Esophagus squamous epithelium (tissue), 5 donors: ENCODE measurements at regions not wholly inside any gene's neighbourhood (a gene's known extent, or its start where the extent isn't known, plus 50 kb on each side); places are given as distances from the start of the nearest gene placed in this dataset.

ENCODE experiments used
- DNase-seq: peaks from one replicate; lab custom pipeline; 2025; lab: John Stamatoyannopoulos, UW
- H3K27ac ChIP-seq, 4 donors: fragments of 200-600 bp; sonication (generic); one replicate each; pipeline ENCODE4 v1.5.1; 2016 to 2019; ENCODE audit warnings: mild to moderate bottlenecking in 1 of 4
- H3K27me3 ChIP-seq, 4 donors: fragments of 200-600 bp; sonication (generic); 1 replicate in 3 of 4; 2 replicates in 1 of 4; pipeline versions ENCODE4 v1.5.1 to v1.6.0; 2017 to 2021; ENCODE audit warnings: antibody characterized with exemption in 1 of 4
- H3K36me3 ChIP-seq, 3 donors: fragments of 200-600 bp; sonication (generic); one replicate each; pipeline ENCODE4 v1.5.1; 2016 to 2019
- H3K4me1 ChIP-seq, 3 donors: fragments of 200-600 bp; sonication (generic); one replicate each; pipeline ENCODE4 v1.5.1; 2017 to 2019
- H3K4me3 ChIP-seq, 4 donors: fragments of 200-600 bp; sonication (generic); 1 replicate in 3 of 4; 2 replicates in 1 of 4; pipeline ENCODE4 v1.5.1; 2016 to 2019; ENCODE audit warnings: mild to moderate bottlenecking in 2 of 4, moderate library complexity in 1 of 4
- H3K9me3 ChIP-seq, 3 donors: fragments of 200-600 bp; sonication (generic); one replicate each; pipeline ENCODE4 v1.5.1; 2016 to 2019
- CTCF ChIP-seq, 6 experiments: fragments of 450-650 bp in 4 of 6; fragments of 200-600 bp in 2 of 6; sonication (generic) in 2 of 6; IDR thresholded peaks; one replicate each; pipeline ENCODE4 v1.5.1; 2016 to 2019; ENCODE audit warnings: antibody characterized with exemption in 6 of 6, mild to moderate bottlenecking in 4 of 6, moderate library complexity in 4 of 6
- POLR2A ChIP-seq, 4 donors: fragments of 450-650 bp; IDR thresholded peaks; one replicate each; pipeline ENCODE4 v1.6.1; 2017; ENCODE audit warnings: antibody characterized with exemption in 4 of 4, mild to moderate bottlenecking in 4 of 4, moderate library complexity in 3 of 4
- WGBS, 2 donors: methylation state at CpG; one replicate each; pipeline ENCODE4 v1.1.5; 2018; 5-methylcytosine and 5-hydroxymethylcytosine counted together
- intact Hi-C: fragments of 100-400 bp; cut with DNase I; formaldehyde crosslinking; loops from one replicate; pipeline ENCODE4 v1.15.0; 2022
- donor health status: DM: yes; HTN: yes; CAD: no.

GRCh38 chr18:40415176-40415791 lies 1539.8 kb upstream of the PIK3C3 start:
- WGBS, 2 donors = 58 to 59% methylated on average over 3 of the region's 3 CpGs
- H3K9me3 ChIP-seq = no peaks in the 10 kb centered on the region
- no peaks in the 10 kb centered on the region for H3K27me3 ChIP-seq
- intact Hi-C loops = no loop called here
- H3K27ac ChIP-seq = no peak overlapping the region
- no peak for TF ChIP-seq CTCF (IDR thresholded peaks at IDR 0.05)
- H3K36me3 ChIP-seq = no peaks in the 10 kb centered on the region
- H3K4me3 ChIP-seq = no peak overlapping the region
- no peak for DNase-seq
- no peaks in the 10 kb centered on the region for H3K4me1 ChIP-seq

- Histone ChIP-seq H3K4me3 (no peak overlapping the region), H3K9me3 (no peaks in the 10 kb centered on the region), H3K27me3 (no peaks in the 10 kb centered on the region), H3K27ac (no peak overlapping the region), H3K4me1 (no peaks in the 10 kb centered on the region), H3K36me3 (no peaks in the 10 kb centered on the region)
- TF ChIP-seq POLR2A (IDR thresholded peaks at IDR 0.05) (no peak), CTCF (IDR thresholded peaks at IDR 0.05) (no peak)
- intact Hi-C loops = no loop called here
- WGBS, 2 donors = 26 to 39% methylated on average over 5 of the region's 5 CpGs
- DNase-seq = no peak
Observed at GRCh38 chr18:40414155-40414754, 1540.8 kb upstream of the PIK3C3 start.

GRCh38 chr18:40413160-40413559 lies 1541.9 kb upstream of the PIK3C3 start:
- H3K27me3 ChIP-seq = no peaks in the 10 kb centered on the region
- H3K9me3 ChIP-seq = no peaks in the 10 kb centered on the region
- intact Hi-C loops = no loop called here
- WGBS, 2 donors = 46 to 49% methylated on average over 3 of the region's 3 CpGs
- TF ChIP-seq POLR2A (IDR thresholded peaks at IDR 0.05) (no peak), CTCF (IDR thresholded peaks at IDR 0.05) (no peak)
- no peaks in the 10 kb centered on the region for H3K4me1 ChIP-seq
- DNase-seq = no peak
- H3K4me3 ChIP-seq = no peak overlapping the region
- no peaks in the 10 kb centered on the region for H3K36me3 ChIP-seq
- H3K27ac ChIP-seq = no peak overlapping the region

- H3K4me3 ChIP-seq = no peak overlapping the region
- H3K27me3 ChIP-seq = no peaks in the 10 kb centered on the region
- no peaks in the 10 kb centered on the region for H3K9me3 ChIP-seq
- WGBS, 2 donors = 57 to 84% methylated on average over 3 of the region's 3 CpGs
- H3K27ac ChIP-seq = no peak overlapping the region
- intact Hi-C loops = no loop called here
- TF ChIP-seq CTCF (IDR thresholded peaks at IDR 0.05) = no peak
- no peak for TF ChIP-seq POLR2A (IDR thresholded peaks at IDR 0.05)
- no peaks in the 10 kb centered on the region for H3K36me3 ChIP-seq
- no peaks in the 10 kb centered on the region for H3K4me1 ChIP-seq
- DNase-seq = no peak
Observed at GRCh38 chr18:40412410-40412809, 1542.6 kb upstream of the PIK3C3 start.

- TF ChIP-seq POLR2A (IDR thresholded peaks at IDR 0.05) (no peak), CTCF (IDR thresholded peaks at IDR 0.05) (no peak)
- no peaks in the 10 kb centered on the region for H3K4me1 ChIP-seq
- H3K36me3 ChIP-seq = no peaks in the 10 kb centered on the region
- no peak for DNase-seq
- H3K4me3 ChIP-seq = no peak overlapping the region
- no peaks in the 10 kb centered on the region for H3K27me3 ChIP-seq
- H3K27ac ChIP-seq = no peak overlapping the region
- no peaks in the 10 kb centered on the region for H3K9me3 ChIP-seq
- intact Hi-C loops = no loop called here
- WGBS, 2 donors = 31 to 41% methylated on average over 3 of the region's 3 CpGs
Observed at GRCh38 chr18:40407909-40408308, 1547.1 kb upstream of the PIK3C3 start.
